Skin of body (tissue), 1 donor: ENCODE measurements at regions not wholly inside any gene's neighbourhood (a gene's known extent, or its start where the extent isn't known, plus 50 kb on each side); places are given as distances from the start of the nearest gene placed in this dataset.
"Not testable (repeated sequence)": the region's sequence is repeated elsewhere in the genome, so short reads cannot be mapped to it uniquely, and the experiment has no call there.

Source experiments
- DNase-seq: peaks from one replicate; lab custom pipeline; 2025; lab: John Stamatoyannopoulos, UW

DNA sequence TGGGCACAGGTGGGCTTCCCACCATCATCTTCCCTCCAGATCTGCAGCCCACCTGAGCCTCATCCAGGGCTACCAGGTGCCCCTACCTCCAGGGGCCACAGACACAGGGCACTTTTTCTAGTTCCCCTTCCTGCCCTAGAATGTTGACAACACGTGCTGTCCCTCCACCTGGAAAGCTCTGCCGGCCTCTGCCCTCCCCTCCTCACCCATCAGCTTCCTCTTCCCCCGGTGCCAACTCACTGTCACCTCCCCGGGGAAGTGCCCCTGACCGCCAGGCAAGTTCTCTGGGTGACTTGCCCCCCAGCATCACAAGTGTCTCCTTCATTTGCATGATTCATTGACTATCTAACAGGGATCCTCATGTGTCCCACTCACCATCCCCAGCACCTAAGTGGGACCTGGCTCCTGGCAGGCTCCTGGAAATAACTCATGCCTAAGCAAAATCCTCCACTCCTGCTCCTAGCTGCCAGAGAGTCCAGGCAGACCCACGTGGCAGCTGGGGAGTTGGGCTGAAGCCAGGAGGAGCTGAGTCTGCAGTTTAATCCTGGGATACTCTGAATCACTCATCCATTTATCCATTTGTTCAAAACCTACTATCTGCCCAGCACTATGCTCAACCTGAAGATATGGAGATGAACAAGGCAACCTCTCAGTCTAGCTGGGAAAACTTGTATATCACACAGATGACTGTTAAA is 304.4 kb downstream of the FOXL1 start:
- DNase-seq: no peak

DNA sequence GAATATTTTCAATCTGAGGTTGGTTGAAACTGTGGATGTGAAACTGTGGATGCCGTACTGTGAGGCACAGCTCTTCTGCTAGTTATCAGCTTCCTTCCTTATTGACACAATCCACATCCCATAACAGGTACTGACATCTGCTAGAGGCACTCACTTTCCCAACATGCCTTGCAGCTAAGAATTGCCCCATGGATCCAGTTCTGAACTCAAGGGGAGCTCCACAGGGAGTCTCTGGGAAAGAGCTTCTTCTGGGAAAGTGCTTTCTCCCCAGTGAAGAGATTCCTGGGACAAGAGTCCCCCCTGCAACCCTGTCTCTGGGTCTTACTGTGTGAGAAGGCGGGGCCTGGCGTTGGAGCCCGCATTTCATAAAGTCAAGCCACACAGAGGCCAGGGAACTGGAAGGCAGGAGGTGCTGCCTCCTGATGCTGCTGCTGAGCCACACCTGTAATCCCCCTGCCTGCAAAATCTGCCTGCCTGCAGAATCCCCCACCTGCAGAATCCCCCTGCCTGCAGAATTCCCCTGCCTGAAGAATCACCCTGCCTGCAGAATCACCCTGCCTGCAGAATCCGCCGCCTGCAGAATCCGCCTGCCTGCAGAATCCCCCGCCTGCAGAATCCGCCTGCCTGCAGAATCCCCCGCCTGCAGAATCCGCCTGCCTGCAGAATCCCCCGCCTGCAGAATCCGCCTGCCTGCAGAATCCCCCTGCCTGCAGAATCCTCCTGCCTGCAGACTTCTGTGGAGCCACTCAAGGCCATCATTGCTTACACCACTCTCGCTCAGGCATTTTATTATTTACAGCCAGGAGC is 305.4 kb downstream of the FOXL1 start:
- no peak for DNase-seq

DNA sequence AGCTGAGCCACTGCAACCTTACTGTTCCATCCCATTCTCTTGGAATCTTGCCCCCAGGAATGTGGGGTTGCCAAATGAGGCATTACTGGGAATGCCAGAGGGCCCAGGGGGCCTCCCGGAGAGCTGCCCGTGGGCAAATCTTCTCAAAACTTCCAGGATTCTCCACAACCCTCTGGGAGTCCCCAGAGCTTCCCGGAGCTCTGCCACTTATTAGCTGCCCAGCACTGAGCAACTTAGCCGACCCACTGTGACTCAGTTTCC is 306.0 kb downstream of the FOXL1 start:
- DNase-seq: no peak

DNA sequence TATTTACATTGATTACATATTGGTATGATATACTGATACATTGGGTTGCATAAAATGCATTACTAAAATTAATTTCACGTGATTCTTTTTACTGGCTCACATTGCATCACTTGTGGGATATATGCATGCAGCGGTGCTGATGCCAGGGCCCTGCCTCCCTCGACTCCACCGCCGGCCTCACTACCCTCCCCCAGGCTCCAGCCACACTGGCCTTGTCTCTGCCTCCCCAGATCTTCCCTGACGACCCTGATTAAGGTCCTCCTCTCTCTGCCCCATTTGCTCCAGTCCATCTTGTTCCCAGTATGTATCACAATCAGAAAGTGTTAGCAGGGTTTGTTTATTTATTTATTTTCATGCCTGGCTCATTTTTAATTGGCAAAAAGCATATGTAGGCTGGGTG is 306.8 kb downstream of the FOXL1 start:
- DNase-seq: no peak

DNA sequence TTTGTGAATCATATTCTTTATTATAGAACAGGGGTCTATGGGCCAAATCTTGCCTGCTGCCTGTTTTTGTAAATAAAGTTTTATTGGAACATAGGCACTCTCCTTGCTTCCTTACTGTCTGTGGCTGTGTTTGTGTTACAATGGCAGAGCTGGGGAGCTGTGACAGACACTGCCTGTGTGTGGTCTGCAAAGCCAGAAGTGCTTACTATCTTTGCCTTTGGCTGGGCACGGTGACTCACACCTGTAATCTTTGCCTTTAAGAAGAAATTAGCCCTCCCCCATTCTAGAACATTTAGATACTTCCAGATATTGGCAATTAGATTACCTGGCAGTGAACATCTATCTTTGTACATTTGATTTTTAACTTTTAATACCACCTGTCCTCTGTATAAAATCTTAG is 308.3 kb downstream of the FOXL1 start:
- DNase-seq: no peak

DNA sequence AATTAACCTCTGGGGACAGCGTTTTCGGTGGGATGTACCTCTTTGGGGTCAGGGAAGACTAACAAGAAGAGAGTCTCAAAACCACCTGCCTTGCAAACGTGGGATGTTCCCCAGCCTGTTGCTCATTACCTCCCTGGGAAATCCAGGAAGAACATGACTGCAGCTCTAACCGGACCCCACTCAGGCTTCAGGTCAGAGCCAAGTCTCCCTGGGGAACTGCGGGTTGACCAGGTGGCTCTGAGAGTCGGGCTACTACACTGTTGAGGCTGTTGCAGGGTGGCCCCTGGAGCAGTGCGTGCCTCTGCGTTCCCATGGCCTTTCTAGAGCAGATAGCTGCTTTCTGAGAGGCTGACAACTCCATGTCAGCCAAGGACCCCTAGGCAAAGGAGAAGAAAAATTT is 309.1 kb downstream of the FOXL1 start:
- no peak for DNase-seq

DNA sequence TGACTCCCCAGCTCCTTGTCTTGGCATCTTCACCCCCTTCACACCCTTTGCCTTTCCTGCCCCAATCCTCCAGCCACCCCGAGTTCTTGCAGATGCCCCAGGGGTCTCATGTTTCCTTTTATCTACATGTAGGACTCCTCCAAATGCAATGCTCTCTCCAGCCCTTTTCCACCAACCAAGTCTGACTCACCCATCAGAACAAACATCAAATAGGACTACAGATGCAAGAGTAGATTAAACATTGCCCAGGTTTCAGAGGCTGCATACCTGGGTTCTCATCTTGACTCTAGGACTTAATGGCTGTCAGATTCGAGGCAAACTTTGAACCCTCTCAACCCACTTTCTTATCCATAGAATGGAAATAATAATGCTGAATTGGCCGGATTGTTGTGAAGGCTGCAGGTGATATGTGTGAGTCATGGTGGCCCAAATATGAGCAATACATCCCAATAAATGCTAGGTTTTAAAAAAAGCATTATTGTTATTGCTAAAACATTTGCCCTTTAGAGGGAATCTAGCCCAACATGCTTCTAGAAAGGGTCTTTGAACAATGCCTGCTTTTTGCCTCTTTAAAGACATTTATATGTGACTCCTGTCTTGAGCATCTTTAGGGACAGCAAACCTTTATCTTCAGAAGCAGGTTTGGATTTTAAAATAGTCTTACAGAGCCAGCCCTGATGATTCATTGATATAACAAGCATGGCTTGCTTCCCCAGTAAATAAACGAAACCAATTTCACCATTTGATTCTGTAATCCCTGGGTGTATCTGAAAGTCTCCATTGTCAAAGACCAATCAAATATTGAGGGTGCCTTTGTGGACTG is 310.1 kb downstream of the FOXL1 start:
- DNase-seq: no peak

DNA sequence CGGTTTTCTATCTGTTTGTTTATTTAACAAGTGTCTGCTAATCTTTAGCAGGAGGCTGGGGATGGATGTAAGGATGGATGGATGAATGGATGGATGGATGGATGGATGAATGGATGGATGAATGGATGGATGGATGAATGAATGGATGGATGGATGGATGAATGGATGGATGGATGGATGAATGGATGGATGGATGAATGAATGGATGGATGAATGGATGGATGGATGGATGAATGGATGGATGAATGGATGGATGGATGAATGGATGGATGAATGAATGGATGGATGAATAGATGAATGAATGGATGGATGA is 310.7 kb downstream of the FOXL1 start:
- DNase-seq: not testable (repeated sequence)

DNA sequence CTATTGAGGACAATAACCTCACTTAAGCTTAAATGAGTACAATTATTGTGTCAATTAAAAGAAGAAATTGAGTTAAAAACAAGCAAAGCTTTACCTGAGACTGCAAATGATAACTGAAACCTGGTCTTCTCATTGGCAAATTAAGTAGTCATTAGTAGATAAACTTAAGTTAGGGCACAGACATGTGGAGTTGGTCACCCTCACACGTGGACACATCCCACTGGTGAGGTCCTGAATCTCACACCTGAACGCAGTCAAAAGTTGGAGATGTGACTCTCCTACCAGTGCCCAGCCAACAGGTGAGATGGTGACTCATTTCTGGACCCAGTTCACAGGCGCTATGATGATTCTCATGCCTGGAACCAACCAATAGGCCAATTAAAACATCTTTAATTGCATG is 311.6 kb downstream of the FOXL1 start:
- DNase-seq: no peak

DNA sequence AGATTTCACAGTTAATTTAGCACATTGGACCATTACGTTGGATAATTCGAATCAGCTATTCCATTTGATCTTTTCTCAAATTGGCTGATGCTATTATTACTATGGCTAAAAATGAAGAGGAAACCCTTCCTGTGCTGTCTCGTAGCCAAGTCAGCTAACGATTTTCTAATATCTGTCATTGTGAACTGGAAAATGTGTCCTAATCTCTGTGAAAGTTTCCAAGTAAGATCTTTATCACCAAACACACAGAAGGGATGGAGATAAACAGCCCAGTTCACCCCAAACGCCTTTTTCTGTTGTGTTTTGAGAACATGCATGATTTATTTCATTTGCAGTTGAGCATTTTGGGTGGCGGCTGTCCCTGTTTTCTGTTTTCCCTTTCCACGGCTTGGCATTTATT is 312.8 kb downstream of the FOXL1 start:
- no peak for DNase-seq

DNA sequence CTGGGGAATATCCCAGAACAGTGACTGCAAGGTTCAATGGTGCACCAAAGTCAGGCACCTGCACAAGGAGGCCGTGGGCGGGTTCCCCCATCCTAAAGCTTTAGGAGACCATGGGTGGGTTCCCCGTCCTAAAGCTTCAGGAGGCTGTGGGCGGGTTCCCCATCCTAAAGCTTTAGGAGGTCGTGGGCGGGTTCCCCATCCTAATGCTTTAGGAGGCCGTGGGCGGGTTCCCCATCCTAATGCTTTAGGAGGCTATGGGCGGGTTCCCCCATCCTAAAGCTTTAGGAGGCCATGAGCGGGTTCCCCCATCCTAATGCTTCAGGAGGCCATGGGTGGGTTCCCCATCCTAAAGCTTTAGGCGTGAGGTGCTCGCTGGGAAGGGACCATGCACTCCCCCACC is 313.3 kb downstream of the FOXL1 start:
- DNase-seq: no peak

DNA sequence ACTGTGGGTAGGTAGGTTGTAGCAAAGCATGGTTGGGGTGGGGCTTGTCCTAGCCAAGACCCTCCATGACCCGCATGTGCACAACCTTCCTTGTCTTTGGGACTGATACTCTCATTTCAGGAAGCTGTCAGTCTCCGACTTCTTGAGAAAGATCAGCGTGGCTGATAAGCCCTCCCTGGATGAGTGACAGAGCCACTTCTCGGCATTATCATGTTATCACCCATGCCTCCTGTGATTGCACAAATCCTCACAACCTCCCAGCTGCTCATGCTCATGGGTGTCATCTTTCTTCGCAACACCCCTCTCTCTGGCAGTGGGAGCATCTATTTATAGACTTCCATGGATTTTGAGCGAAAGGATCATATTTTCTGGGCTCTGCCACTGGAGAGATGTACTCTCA is 314.2 kb downstream of the FOXL1 start:
- no peak for DNase-seq

DNA sequence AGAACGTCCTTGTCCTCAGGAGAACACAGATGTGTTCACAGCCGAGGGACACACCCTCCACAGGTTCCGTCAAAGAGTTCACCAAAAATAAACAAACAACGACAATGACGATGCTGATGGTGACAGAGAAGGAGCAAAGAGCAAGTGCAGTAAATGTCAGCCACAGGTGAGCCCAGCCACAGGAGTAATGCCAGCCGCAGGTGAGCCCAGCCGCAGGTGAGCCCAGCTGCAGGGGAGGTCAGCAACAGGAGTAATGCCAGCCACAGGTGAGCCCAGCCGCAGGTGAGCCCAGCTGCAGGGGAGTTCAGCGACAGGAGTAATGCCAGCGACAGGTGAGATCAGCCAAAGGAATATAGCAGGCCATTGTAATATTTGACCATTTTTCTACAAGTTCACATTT is 315.2 kb downstream of the FOXL1 start:
- no peak for DNase-seq

DNA sequence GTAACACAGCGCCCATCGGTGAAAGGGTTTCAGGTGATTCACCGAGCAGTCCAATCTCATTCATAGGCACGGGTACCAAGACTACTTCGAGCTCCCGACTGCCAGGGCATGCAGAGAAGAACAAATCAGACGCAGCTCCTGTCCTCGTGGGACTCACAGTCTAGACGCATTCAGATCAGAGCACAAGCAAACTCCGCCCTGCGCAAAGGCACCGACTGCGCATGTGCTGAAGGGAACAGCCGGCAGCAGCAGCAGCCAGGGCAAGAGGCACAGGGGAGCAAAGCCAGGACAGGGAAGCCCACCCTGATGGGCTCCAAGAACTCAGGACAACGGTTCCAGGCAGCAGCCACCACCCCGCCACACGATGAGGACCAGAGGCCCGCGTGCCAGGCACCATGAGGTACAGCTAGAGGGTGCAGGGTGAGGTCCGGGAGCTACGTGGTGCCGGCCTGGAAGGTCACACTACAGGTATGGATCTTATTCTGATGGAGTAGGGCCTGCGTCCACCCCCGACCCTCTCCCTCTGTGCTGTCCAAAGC is 315.7 kb downstream of the FOXL1 start:
- no peak for DNase-seq

DNA sequence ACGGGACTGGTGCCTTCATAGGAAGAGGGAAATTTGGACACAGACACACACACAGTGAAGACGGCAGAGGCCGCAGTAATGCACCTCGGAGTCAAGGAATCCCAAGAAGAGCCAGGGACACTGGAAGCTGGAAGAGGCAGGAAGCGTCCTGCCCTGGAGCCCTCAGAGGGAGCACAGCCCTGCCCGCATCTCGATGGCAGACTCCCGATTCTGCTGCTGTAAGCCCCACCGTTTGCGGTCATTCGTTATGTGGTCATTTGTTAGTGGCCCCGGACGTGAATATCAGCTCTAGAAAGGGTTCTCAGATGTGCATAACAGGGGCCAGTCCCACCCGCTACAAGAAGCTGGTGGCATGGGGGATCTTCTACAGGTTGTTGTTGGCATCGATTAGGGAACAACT is 316.6 kb downstream of the FOXL1 start:
- no peak for DNase-seq

DNA sequence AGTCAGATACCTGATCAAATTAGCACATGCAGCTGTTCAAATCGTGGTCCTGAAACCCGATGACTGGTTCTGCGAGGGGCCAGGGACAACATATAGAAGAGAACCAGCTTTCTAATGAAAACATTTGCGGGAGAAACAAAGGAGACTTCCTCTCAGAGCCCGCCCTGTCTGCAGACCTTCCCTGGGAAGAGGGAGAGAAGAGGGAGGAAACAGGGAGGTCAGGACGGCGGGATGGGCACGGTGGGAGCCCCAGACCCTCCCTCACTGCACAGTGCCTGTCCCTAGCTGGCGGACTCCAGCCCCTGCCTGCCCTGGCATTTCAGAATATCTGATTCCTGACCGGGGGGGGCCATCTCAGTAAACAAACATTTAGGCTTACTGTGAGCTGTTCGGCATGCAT is 317.3 kb downstream of the FOXL1 start:
- no peak for DNase-seq

DNA sequence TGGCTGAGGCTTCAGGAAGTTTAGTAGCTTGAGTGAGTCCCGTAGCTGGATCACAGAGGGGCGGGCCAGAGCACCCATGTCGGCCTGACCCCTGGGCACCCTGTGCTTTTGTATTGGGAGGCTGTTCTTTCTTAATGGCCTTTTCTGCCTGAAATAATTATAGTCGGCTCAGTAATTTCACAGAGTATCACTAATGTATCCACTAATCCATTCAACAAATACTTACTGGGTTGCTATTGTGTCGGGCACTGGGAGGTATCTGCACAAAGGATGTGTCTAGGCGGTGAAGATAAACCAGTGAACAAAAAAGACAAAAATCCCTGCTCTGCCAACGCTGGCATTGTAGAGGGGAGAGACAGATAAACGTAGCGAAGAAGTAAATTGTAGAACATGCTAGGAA is 318.6 kb downstream of the FOXL1 start:
- DNase-seq: no peak

DNA sequence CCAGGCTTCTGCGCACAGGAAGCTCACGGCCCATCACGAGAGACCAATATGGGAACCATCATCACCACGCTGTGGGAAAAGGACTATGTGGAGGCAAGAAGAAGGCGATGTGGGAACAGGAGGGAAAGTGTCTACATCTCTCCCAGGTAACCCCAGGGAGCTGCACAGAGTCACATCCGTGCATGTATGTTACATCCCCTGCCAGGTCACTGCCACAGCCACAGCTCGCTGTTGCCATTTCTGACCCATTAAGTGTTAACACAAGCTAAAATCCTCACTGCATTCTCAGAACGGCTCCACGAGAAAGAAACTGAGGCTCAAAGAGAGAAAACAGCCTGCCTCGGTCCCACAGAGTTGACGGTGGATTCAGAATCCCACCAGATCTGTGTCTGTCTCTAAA is 319.1 kb downstream of the FOXL1 start:
- no peak for DNase-seq

DNA sequence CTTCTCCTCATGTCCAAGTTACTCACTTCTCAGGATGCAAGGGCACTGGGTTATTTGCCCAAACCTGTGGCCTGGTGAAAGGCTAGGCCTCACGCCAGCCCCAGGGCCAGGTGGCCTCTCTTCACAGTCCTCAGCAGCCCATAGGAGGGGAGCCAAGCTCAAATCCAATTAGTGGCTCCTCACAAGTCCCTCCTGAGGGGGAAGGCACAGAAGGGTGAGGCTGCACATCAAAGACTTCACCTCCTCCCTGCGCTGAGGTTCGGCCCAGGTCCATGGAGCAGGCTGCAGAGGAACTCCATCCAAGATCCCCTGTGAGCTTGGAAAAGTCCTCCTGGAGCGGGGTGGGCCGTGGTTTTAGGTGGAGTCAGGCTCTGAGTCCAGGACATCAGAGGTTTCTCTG is 320.0 kb downstream of the FOXL1 start:
- no peak for DNase-seq

DNA sequence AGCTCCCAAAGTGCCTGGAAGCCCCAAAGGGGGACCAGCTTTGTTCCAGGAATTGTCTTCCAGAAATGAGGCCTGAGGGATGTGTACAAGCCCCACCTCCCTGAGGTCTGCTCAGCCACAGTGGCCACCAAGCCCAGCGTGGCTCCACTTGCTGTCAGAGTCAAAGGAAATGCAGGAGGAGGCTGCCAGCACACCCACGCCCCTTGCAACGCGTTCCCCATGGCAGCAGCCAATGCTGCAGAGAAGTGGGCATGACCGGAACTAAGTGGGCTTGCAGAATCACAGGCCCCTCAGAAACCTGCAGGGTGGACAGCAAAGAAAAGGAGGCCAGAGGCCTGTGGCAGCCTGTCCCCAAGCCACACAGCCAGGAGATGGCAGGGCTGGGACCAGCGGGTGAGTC is 320.8 kb downstream of the FOXL1 start:
- DNase-seq: no peak

DNA sequence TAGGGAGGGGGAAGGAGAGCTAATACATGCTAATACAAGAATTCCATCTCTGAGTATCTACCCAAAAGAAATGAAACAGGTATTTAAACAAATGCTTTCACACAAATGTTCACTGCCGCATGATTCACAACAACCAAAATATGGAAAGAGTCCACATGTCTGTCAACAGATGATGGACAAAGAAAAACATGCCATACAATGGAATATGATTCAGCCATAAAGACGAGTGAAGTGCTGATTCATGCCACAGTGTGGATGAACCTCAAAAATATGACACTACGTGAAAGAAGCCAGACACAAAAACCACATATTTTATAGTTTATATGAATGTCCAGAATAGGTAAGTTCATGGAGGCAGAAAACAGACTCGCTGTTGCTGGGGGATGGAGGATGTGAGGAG is 321.4 kb downstream of the FOXL1 start:
- no peak for DNase-seq

DNA sequence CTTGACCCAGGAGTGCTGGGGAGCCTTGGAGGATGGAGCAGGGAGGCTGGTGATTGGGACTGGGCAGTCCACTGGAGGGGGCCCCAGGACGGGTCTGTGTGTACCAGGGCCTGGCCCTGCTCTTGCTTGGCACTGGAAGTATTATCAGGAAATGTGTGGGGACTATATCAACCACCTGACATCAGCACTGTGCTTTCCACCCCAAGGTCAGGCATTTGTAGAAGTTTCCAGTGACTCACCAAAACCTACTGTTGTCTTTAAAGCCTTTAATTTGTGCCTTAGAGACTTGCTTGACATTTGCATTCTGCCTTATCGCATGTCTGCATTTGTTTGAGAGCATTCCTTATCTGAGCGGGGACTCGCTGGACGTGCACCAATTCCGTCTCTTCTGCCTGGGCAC is 323.1 kb downstream of the FOXL1 start:
- no peak for DNase-seq

DNA sequence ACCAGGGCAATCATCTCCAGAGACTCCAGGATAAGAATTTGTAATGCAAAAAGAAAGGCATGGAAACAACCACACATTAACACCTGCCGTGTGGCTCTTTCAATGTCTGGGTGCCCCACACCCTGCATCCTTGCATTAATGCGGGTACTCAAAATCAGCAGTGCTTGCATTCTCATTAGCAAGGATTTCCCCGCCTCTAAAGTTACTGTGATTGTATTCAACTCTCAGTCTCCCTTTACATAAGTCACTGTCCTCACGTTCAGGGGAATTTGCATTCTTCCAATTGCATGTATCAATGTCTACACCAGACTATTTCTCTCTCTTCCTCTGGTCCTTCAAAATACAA is 324.3 kb downstream of the FOXL1 start:
- no peak for DNase-seq
